ENCODE measurements at regions not wholly inside any gene's neighbourhood (a gene's known extent, or its start where the extent isn't known, plus 50 kb on each side); places are given as distances from the start of the nearest gene placed in this dataset.
"Not testable (repeated sequence)": the region's sequence is repeated elsewhere in the genome, so short reads cannot be mapped to it uniquely, and the experiment has no call there.

GRCh38 chr2:110314472-110314871 is 102.1 kb upstream of the MTLN start:
- TF ChIP-seq CTCF, POLR2A (IDR thresholded peaks at IDR 0.05): not testable (repeated sequence)

Measured in lower leg skin (tissue), 3 donors.